Astrocyte of the spinal cord (primary cell): ENCODE measurements at regions not wholly inside any gene's neighbourhood (a gene's known extent, or its start where the extent isn't known, plus 50 kb on each side); places are given as distances from the start of the nearest gene placed in this dataset.

Source experiments
- DNase-seq: peaks from one replicate; pipeline ENCODE4 v3.0.0; 2011; ENCODE audit warnings: low read depth, low spot score
- H3K4me3 ChIP-seq: 2 replicates; pipeline ENCODE4 v1.5.1; 2011; ENCODE audit warnings: low read depth, mild to moderate bottlenecking, low read length, moderate library complexity
- CTCF ChIP-seq: IDR thresholded peaks from 2 replicates; pipeline ENCODE4 v1.5.1; 2012; ENCODE audit warnings: low read depth, mild to moderate bottlenecking, low read length, inconsistent platforms
- in situ Hi-C: cut with HindIII; loops from 2 replicates; pipeline ENCODE4 v1.10.0; 2017; ENCODE audit warnings: low sequenced_read_pairs

GRCh38 chr9:111144741-111145140 is 106.5 kb upstream of the LPAR1 start:
- no peak for DNase-seq
- no peak overlapping the region for H3K4me3 ChIP-seq
- in situ Hi-C loops = no loop called here
- no peak for TF ChIP-seq CTCF

- no peak for DNase-seq
- in situ Hi-C loops = no loop called here
- TF ChIP-seq CTCF = no peak
- no peak overlapping the region for H3K4me3 ChIP-seq
These were observed 97.9 kb upstream of the LPAR1 start for GRCh38 chr9:111136180-111136579.

- no peak for DNase-seq
- H3K4me3 ChIP-seq = no peak overlapping the region
- TF ChIP-seq CTCF = no peak
- in situ Hi-C loops = no loop called here
These were observed 92.9 kb upstream of the LPAR1 start for GRCh38 chr9:111131211-111131610.

GRCh38 chr9:111120526-111120925 is 82.3 kb upstream of the LPAR1 start:
- in situ Hi-C loops = no loop called here
- no peak for DNase-seq
- no peak for TF ChIP-seq CTCF
- no peak overlapping the region for H3K4me3 ChIP-seq

GRCh38 chr9:111118256-111118948 is 80.1 kb upstream of the LPAR1 start:
- in situ Hi-C loops = no loop called here
- peak; percentile 56 for DNase-seq
- TF ChIP-seq CTCF = no peak
- H3K4me3 ChIP-seq = no peak overlapping the region

GRCh38 chr9:111114486-111114885 is 76.2 kb upstream of the LPAR1 start:
- in situ Hi-C loops = no loop called here
- TF ChIP-seq CTCF = no peak
- DNase-seq = no peak

More at GRCh38 chr9:111114486-111114885, 76.2 kb upstream of the LPAR1 start:
- no peak overlapping the region for H3K4me3 ChIP-seq
